Right lobe of liver (tissue), 6 donors: ENCODE measurements at regions not wholly inside any gene's neighbourhood (a gene's known extent, or its start where the extent isn't known, plus 50 kb on each side); places are given as distances from the start of the nearest gene placed in this dataset.

Experiments
- ATAC-seq, 4 donors: fragments of 200-7000 bp; cut with Tn5 transposase; one replicate each; pipeline ENCODE4 v1.9.1; 2020; ENCODE audit warnings: mild to moderate bottlenecking in 4 of 4, moderate library complexity in 4 of 4
- DNase-seq, 3 donors: peaks; one replicate each; pipeline ENCODE4 v3.0.0-alpha.2; 2020
- H3K27ac ChIP-seq, 3 donors: fragments of 200-600 bp; one replicate each; pipeline ENCODE4 v1.8.0; 2022
- H3K27me3 ChIP-seq, 2 donors: fragments of 200-600 bp; one replicate each; pipeline ENCODE4 v1.8.0; 2022
- H3K36me3 ChIP-seq, 4 donors: fragments of 200-600 bp; sonication (generic) in 1 of 4; one replicate each; pipeline versions ENCODE4 v1.5.1 to v1.8.0; 2017 to 2022; ENCODE audit warnings: control low read depth in 1 of 4
- H3K4me1 ChIP-seq, 4 donors: fragments of 200-600 bp; sonication (generic) in 1 of 4; one replicate each; pipeline versions ENCODE4 v1.5.1 to v1.8.0; 2017 to 2022; ENCODE audit warnings: control low read depth in 1 of 4
- H3K4me3 ChIP-seq, 3 donors: fragments of 200-600 bp; one replicate each; pipeline ENCODE4 v1.8.0; 2022
- H3K9me3 ChIP-seq, 4 donors: fragments of 200-600 bp; sonication (generic) in 1 of 4; one replicate each; pipeline versions ENCODE4 v1.5.1 to v1.8.0; 2017 to 2022; ENCODE audit warnings: control low read depth in 1 of 4
- POLR2A ChIP-seq: fragments of 450-650 bp; IDR thresholded peaks from one replicate; pipeline ENCODE4 v1.6.1; 2017; ENCODE audit warnings: antibody characterized with exemption, mild to moderate bottlenecking
- WGBS: methylation state at CpG from one replicate; pipeline ENCODE4 v1.1.6; 2018; ENCODE audit warnings: low coverage, low lambda C conversion rate; ENCODE audit not compliant: insufficient coverage; ENCODE audit errors: missing lambda C conversion rate; 5-methylcytosine and 5-hydroxymethylcytosine counted together
- intact Hi-C, 2 donors: fragments of 100-400 bp; cut with DNase I; formaldehyde crosslinking; loops; one replicate each; pipeline versions ENCODE4 v1.11.2 to v1.14.1; 2022
- TF ChIP-seq, protein P1 (sequence below), 4 donors: fragments of 200-600 bp in 3 of 4; fragments of 450-650 bp in 1 of 4; IDR thresholded peaks; one replicate each; pipeline versions ENCODE4 v1.5.1 to v1.8.0; 2016 to 2022; ENCODE audit warnings: antibody characterized with exemption in 4 of 4, mild to moderate bottlenecking in 2 of 4
- donor health status: DM: no; HTN: yes; CAD: no.
- donor health status: DM: no; HTN: no; CAD: no.
- donor health status: DM: no; HTN: no; CAD: no.
- donor health status: DM: no; HTN: yes; CAD: no.
- donor health status: DM: no; HTN: yes; CAD: no.

DNA sequence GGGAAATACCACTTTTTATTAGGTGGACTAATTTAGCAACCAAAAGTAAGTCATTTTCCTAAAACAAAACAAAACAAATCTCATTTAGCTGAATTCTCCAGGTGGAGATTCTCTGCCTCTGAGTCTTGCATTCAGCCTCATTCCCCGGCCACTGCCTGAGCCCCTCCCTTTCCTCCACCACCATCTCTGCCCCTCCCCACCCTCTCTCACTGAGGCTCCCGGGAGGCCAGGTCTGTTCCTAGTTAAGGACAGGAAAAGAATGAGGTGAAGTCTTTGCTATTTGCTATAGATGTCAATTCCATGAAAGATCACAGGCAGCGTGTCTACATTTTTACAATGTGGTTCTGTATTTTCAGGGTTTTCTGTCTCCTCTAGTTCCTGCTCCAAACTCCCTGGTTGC, 83.0 kb upstream of the SOX11 start:
- 20% methylated on average over 3 of the region's 3 CpGs for WGBS
- H3K4me3 ChIP-seq, result no peak overlapping the region
- no peak for TF ChIP-seq POLR2A
- TF ChIP-seq, protein P1, sequence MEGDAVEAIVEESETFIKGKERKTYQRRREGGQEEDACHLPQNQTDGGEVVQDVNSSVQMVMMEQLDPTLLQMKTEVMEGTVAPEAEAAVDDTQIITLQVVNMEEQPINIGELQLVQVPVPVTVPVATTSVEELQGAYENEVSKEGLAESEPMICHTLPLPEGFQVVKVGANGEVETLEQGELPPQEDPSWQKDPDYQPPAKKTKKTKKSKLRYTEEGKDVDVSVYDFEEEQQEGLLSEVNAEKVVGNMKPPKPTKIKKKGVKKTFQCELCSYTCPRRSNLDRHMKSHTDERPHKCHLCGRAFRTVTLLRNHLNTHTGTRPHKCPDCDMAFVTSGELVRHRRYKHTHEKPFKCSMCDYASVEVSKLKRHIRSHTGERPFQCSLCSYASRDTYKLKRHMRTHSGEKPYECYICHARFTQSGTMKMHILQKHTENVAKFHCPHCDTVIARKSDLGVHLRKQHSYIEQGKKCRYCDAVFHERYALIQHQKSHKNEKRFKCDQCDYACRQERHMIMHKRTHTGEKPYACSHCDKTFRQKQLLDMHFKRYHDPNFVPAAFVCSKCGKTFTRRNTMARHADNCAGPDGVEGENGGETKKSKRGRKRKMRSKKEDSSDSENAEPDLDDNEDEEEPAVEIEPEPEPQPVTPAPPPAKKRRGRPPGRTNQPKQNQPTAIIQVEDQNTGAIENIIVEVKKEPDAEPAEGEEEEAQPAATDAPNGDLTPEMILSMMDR (IDR thresholded peaks at IDR 0.05), result no peak
- H3K27me3 ChIP-seq, result no peaks in the 10 kb centered on the region
- no peaks in the 10 kb centered on the region for H3K36me3 ChIP-seq
- H3K4me1 ChIP-seq, result no peaks in the 10 kb centered on the region
- ATAC-seq (no peak), DNase-seq (no peak)
- no peaks in the 10 kb centered on the region for H3K9me3 ChIP-seq
- intact Hi-C loops, result no loop called here
- H3K27ac ChIP-seq, result no peak overlapping the region

- Histone ChIP-seq H3K27ac (no peak overlapping the region), H3K9me3 (no peaks in the 10 kb centered on the region), H3K36me3 (no peaks in the 10 kb centered on the region), H3K4me1 (no peaks in the 10 kb centered on the region), H3K27me3 (no peaks in the 10 kb centered on the region), H3K4me3 (no peak overlapping the region)
- ATAC-seq, result no peak
- intact Hi-C loops, result no loop called here
- no peak for DNase-seq
- no peak for TF ChIP-seq POLR2A
- TF ChIP-seq, protein P1 (IDR thresholded peaks at IDR 0.05), result no peak
- 48% methylated on average over 3 of the region's 3 CpGs for WGBS
Measured at GRCh38 chr2:5612666-5613065, 79.5 kb upstream of the SOX11 start.

DNA sequence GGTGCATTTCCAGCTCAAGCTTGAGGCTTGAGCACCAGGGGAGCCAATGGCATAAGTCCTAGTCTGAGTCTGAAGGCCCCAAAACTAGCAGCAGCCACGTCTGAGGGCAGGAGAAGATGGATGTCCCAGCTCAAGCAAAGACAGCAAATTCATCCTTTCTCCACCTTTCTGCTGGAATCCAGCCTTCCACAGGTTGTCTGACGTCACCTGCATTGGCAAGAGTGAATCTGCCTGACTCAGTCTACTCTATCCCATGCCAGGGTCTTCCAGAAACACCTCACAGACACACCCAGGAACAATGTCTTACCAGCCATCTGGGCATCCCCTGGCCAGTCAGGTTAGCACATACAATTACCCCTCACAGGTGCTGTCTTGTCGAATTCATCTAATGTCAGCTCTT, 76.2 kb upstream of the SOX11 start:
- TF ChIP-seq POLR2A, result no peak
- TF ChIP-seq, protein P1 (IDR thresholded peaks at IDR 0.05), result no peak
- no peaks in the 10 kb centered on the region for H3K27me3 ChIP-seq
- no peak overlapping the region for H3K4me3 ChIP-seq
- no peak for DNase-seq
- no peak overlapping the region for H3K27ac ChIP-seq
- 35% methylated on average over 2 of the region's 3 CpGs for WGBS
- intact Hi-C loops, result no loop called here
- H3K4me1 ChIP-seq, result no peaks in the 10 kb centered on the region
- ATAC-seq, result no peak
- no peaks in the 10 kb centered on the region for H3K9me3 ChIP-seq
- H3K36me3 ChIP-seq, result no peaks in the 10 kb centered on the region

DNA sequence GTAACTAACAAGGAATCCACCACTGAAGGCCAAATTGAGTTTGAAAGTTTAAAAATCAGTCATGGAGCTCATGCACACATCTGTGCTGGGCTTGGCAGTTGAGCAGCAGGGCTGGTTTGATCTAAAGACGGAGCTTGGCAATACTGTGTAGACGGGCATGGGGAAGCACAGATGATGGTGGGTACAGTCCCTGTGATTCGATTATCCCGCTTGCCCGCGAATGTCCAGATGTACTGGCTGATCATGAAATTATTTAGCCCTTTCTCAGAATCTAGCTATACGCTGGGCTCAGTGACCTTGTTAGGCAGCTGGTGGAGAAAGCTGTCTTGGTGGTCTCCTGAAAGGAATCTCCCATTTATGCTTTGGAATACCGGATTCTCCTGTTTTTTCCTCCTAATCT, 74.8 kb upstream of the SOX11 start:
- intact Hi-C loops, result no loop called here
- ATAC-seq, result no peak
- TF ChIP-seq, protein P1 (IDR thresholded peaks at IDR 0.05), result no peak
- no peak for TF ChIP-seq POLR2A

DNA sequence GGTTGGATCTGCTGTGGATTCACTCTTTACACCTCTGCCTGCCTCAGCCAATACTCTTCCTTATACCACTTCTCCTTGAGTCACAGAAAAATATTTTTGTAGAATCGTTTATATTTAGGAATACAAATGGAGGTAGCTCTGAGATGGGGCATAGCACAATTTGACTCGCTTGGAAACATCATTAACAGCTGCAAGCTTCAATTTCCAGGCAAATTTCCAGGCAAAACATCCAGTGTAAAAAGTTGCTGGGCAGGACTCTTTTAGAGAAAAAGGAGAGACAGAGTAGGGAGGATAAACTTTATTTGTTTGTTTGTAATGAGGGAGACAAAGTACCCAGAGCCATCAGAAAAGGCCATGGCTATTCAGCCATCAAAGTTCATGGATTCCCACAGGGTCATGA, 74.4 kb upstream of the SOX11 start:
- TF ChIP-seq, protein P1 (IDR thresholded peaks at IDR 0.05), result no peak
- TF ChIP-seq POLR2A, result no peak
- Histone ChIP-seq H3K4me1 (no peaks in the 10 kb centered on the region), H3K27ac (no peak overlapping the region), H3K27me3 (no peaks in the 10 kb centered on the region), H3K36me3 (no peaks in the 10 kb centered on the region), H3K4me3 (no peak overlapping the region), H3K9me3 (no peaks in the 10 kb centered on the region)
- 39% methylated on average over 2 of the region's 2 CpGs for WGBS
- DNase-seq (no peak), ATAC-seq (no peak)
- intact Hi-C loops, result no loop called here

More for the DNA sequence above, 74.8 kb upstream of the SOX11 start:
- H3K9me3 ChIP-seq, result no peaks in the 10 kb centered on the region
- no peak for DNase-seq
- H3K27me3 ChIP-seq, result no peaks in the 10 kb centered on the region
- no peaks in the 10 kb centered on the region for H3K36me3 ChIP-seq
- WGBS, result 50% methylated on average over 5 of the region's 8 CpGs
- no peak overlapping the region for H3K4me3 ChIP-seq
- no peaks in the 10 kb centered on the region for H3K4me1 ChIP-seq
- H3K27ac ChIP-seq, result no peak overlapping the region
